Fibroblast of mammary gland (primary cell): ENCODE measurements at regions not wholly inside any gene's neighbourhood (a gene's known extent, or its start where the extent isn't known, plus 50 kb on each side); places are given as distances from the start of the nearest gene placed in this dataset.
A peak's percentile ranks its signal among the peaks of the same experiment; 100 is the strongest.

ENCODE experiments used
- DNase-seq: peaks from one replicate; pipeline ENCODE4 v3.0.0-alpha.2; 2010; ENCODE audit warnings: low read depth
- H3K4me3 ChIP-seq: 2 replicates; pipeline ENCODE4 v1.5.1; 2011; ENCODE audit warnings: low read depth, mild to moderate bottlenecking, low read length, moderate library complexity; ENCODE audit not compliant: control insufficient read depth
- TF ChIP-seq, protein P1 (sequence below): conservative IDR thresholded peaks from 2 replicates; pipeline ENCODE4 v1.5.1; 2011; ENCODE audit warnings: low read depth, low read length, inconsistent platforms; ENCODE audit not compliant: control insufficient read depth, insufficient read depth

DNA sequence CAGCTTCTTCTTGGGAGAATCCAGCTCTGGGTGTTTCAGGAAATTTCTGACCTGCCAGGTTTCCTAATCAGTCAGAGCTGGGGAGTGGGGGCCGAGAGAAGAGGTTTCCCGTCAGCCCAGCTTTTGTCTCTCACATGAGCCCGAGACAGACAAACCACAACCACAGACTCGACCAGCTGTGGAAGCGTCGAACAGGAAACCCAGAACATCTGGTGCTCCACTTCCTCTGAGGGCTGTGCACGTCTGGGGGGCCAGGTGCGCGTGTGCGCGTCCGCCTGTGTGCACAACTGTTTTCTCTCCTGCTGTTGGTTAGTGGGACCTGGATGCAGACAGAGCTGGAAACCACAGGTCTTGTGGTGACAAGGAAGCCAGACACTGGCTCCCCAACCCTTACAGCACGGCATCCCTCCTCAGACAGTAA is 113.0 kb upstream of the SLC25A33 start:
- TF ChIP-seq, protein P1, sequence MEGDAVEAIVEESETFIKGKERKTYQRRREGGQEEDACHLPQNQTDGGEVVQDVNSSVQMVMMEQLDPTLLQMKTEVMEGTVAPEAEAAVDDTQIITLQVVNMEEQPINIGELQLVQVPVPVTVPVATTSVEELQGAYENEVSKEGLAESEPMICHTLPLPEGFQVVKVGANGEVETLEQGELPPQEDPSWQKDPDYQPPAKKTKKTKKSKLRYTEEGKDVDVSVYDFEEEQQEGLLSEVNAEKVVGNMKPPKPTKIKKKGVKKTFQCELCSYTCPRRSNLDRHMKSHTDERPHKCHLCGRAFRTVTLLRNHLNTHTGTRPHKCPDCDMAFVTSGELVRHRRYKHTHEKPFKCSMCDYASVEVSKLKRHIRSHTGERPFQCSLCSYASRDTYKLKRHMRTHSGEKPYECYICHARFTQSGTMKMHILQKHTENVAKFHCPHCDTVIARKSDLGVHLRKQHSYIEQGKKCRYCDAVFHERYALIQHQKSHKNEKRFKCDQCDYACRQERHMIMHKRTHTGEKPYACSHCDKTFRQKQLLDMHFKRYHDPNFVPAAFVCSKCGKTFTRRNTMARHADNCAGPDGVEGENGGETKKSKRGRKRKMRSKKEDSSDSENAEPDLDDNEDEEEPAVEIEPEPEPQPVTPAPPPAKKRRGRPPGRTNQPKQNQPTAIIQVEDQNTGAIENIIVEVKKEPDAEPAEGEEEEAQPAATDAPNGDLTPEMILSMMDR = no peak
- no peak for DNase-seq
- no peak overlapping the region for H3K4me3 ChIP-seq

DNA sequence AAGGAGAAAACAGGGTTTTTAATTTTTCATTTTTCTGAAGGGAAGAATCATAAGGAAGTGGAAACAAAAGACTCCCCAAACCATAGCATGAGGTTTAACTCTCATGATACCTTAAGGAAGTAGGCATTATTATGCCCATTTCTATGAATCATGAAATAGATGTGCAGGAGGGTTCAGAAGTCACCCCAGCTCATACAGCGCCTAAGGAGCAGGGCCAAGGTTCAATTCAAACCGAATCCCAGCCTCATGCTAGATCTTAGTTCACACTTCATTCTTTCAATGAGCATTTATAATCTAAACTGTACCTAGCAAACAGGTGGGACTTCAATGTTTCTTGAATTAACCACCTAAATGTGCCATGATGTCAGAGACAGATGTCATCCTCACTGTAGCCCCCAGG is 111.9 kb upstream of the SLC25A33 start:
- TF ChIP-seq, protein P1 = no peak
- no peak overlapping the region for H3K4me3 ChIP-seq
- no peak for DNase-seq

DNA sequence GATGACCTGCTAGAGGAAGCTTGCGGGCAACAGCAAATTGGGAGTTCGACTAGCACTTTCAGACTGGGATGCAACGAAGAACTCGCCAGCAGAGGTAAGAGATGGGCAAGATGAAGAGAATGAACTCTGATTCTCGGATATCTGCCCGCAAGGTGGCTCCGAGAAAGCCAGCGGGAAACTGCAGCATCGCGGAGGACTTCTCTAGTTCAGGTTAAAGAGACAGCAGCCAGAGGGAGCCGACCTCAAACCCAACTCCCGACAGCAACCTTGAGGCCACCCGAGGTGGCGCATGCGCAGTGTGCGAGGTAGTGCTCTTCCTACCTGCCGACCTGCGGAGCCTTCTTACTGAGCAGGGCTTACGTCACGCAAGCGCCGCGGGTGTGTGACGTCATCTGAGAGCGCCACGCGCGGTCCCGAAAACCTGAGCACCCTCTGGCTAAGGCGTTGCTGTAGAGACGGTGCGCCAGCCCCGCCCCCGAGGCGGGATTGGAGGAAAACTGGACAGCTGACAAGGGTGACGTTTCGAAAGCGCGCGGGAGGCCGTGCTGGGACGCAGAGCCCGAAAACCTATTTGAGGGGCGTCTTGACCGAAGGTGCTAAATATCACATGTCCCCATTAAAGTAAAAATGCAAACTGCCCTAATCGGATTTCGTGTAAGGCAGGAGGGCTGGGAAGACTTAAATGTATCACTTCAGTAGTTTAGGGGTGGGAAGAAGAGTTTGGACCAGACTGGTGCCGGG is 110.5 kb upstream of the SLC25A33 start:
- TF ChIP-seq, protein P1 = no peak
- H3K4me3 ChIP-seq = peak overlapping the region; percentile 80

DNA sequence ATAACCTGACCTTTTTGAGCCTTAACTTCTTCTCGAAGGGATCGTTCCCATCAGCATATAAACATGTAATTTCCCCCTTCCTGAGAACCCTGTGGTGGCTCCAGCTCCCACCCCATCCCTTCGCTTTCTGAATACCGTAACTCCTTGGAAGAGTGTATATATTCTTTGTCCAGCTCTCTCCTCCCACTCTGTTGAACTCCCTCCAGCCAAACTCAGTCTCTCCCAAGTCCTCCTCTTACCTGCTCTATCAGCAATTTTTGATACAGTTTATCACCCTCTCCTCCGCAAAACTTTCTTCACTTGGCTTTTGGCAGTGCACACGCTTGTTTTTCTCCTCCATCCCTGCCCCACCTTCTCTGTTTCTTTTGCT is 109.9 kb upstream of the SLC25A33 start:
- TF ChIP-seq, protein P1 = no peak
- H3K4me3 ChIP-seq = peak overlapping the region; percentile 80
- DNase-seq = no peak

More for the DNA sequence above, 110.5 kb upstream of the SLC25A33 start:
- peak; percentile 98 for DNase-seq

DNA sequence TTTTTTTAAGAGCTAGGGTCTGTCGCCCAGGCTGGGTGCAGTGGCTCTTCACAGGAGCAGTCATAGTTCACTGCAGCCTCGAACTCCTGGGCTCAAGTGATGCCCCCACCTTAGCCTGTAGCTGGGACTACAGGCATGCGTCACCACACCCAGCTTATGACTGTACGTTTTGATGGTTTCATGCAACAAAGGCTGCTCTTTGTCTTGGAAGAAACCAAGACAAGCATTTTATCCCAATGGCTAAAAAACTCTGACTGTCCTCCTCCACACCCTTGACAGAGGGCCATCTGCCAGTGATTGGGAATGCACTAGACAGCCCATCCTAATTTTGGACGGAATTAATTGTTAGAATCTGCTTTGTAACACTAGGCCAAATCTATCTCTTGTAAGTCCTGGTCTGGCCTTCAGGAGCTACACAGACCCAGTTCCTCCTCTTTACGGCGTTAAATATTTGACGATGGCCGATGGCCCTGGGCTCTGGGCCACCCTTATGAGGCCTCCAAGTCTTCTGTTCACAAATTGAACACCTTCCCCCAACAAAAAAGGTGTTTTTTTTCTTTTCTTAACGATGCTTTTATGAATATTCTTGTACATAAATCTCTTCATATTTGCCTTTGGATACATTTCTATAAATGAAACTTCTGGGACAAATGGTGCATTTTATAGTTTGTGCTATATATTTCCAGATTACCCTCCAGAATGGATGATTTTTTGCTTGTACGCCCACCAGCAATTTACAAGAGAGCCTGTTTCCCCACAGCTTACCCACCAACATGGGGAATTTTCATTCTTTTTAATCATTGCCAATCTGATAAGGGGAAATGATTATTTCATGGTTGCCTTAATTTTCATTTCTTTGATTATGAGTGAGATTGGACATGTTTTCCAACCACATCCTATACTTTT is 104.8 kb upstream of the SLC25A33 start:
- no peak for DNase-seq
- TF ChIP-seq, protein P1 = no peak
- no peak overlapping the region for H3K4me3 ChIP-seq

DNA sequence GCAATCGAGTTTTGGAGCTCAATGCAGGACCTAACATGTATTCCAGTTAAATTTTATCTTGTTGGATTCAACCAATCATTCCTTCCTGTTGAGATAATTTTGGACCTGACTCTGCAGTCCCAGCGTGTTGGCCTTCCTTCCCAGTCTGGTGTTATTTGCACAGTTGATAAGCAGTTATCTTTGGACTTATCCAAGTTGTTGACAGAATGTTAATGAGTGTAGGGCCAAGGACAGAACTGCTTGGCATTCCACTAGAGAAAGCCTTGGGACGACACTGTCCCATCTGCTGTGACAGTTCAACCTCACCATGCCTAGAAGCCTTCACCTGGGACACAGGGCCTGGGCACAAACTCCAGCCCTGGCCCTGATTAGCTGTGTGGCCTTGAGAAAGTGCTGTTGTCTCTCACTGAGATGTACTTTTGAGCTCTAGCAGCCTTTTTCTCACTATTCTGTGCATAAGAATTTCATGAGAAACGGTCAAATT is 104.1 kb upstream of the SLC25A33 start:
- DNase-seq = no peak
- TF ChIP-seq, protein P1 = no peak
- no peak overlapping the region for H3K4me3 ChIP-seq
